ENCODE measurements at regions not wholly inside any gene's neighbourhood (a gene's known extent, or its start where the extent isn't known, plus 50 kb on each side); places are given as distances from the start of the nearest gene placed in this dataset.

GRCh38 chr3:18494251-18494650 lies 69.1 kb upstream of the SATB1 start:
- H2BK15ac ChIP-seq (ENCODE audit: low read depth, low read length), result no peak overlapping the region
- H3K27me3 ChIP-seq (ENCODE audit: insufficient read depth, low read length), result peaks cover 2% of the 10 kb centered on the region; the same call in 1 of the 2 replicates
- H3T11ph ChIP-seq (ENCODE audit: low read length), result no peak overlapping the region
- no peaks in the 10 kb centered on the region for H4K20me1 ChIP-seq (ENCODE audit: control insufficient read depth, insufficient read depth, insufficient read length)
- H3K23me2 ChIP-seq (ENCODE audit: insufficient read length, low read depth, low read length, poor library complexity, severe bottlenecking), result no peaks in the 10 kb centered on the region
- no peak overlapping the region for H3K18ac ChIP-seq (ENCODE audit: insufficient read length, low read depth, low read length)
- Mint-ChIP-seq H3K4me1 (peaks cover 8 to 13% of the 10 kb centered on the region in 2 experiments), H3K4me3 (no peak overlapping the region), H3K9me3 (no peaks in the 10 kb centered on the region), H3K36me3 (ENCODE audit: insufficient read depth in 1 of 3, low read depth in 3 of 3) (no peaks in the 10 kb centered on the region), H3K27ac (no peak overlapping the region), H3K27me3 (ENCODE audit: low read depth) (no peaks in the 10 kb centered on the region)
- no peaks in the 10 kb centered on the region for H3K79me1 ChIP-seq (ENCODE audit: insufficient read depth, low read depth, low read length, poor library complexity, severe bottlenecking)
- H2BK20ac ChIP-seq (ENCODE audit: low read depth, low read length, poor library complexity, severe bottlenecking), result no peak overlapping the region
- H3K4me1 ChIP-seq (ENCODE audit: insufficient read depth, low read length), result no peaks in the 10 kb centered on the region; the same call in 1 of the 2 replicates
- no peak overlapping the region for H2AK5ac ChIP-seq (ENCODE audit: insufficient read length, low read length)
- no peak overlapping the region for H3K9ac ChIP-seq (ENCODE audit: extremely low read depth, insufficient read length, low read length)
- no peak overlapping the region for H3K27ac ChIP-seq (ENCODE audit: insufficient read length, low read depth, low read length)
- H3K4me2 ChIP-seq (ENCODE audit: insufficient read depth, insufficient read length, low read length), result no peak overlapping the region
- no peak overlapping the region for H2BK120ac ChIP-seq (ENCODE audit: low read depth, low read length, poor library complexity, severe bottlenecking)
- no peak overlapping the region; the same call in 1 of the 2 replicates for H3K14ac ChIP-seq (ENCODE audit: insufficient read depth, low read length)
- WGBS (ENCODE audit: extremely low coverage, insufficient read length, low lambda C conversion rate), result no CpG with 5 or more reads among the region's 1 CpG
- H3K9me3 ChIP-seq (ENCODE audit: control insufficient read depth, low read depth, low read length), result no peaks in the 10 kb centered on the region
- no peak overlapping the region for H2AFZ ChIP-seq (ENCODE audit: low read length)
- peak overlapping the region; percentile 84 for H4K5ac ChIP-seq (ENCODE audit: insufficient read length, low read depth, low read length)
- H2BK5ac ChIP-seq (ENCODE audit: insufficient read length, low read length), result no peak overlapping the region
- DNase-seq, result no peak
- H3K56ac ChIP-seq (ENCODE audit: insufficient read length, low read depth, low read length), result no peak overlapping the region
- H2BK12ac ChIP-seq (ENCODE audit: insufficient read length, low read depth, low read length), result no peak overlapping the region
- H3K79me2 ChIP-seq (ENCODE audit: insufficient read depth, low read length), result no peaks in the 10 kb centered on the region
- no peak overlapping the region for H3K23ac ChIP-seq (ENCODE audit: insufficient read length, low read depth, low read length)
- H4K8ac ChIP-seq (replicated peaks; ENCODE audit: insufficient read length, low read depth, low read length), result no peak overlapping the region
- H3K4ac ChIP-seq (ENCODE audit: low read depth, low read length), result no peak overlapping the region
- no peak for TF ChIP-seq CTCF (conservative IDR thresholded peaks at IDR 0.05)
- H4K91ac ChIP-seq (ENCODE audit: insufficient read length, low read depth, low read length), result no peak overlapping the region
